CD4-positive, alpha-beta T cell (primary cell): ENCODE measurements at regions not wholly inside any gene's neighbourhood (a gene's known extent, or its start where the extent isn't known, plus 50 kb on each side); places are given as distances from the start of the nearest gene placed in this dataset.

Source experiments
- ATAC-seq: fragments of 200-7000 bp; cut with Tn5 transposase; one replicate; pipeline ENCODE4 v1.10.0; 2022; ENCODE audit warnings: mild to moderate bottlenecking; ENCODE audit not compliant: poor library complexity
- CTCF ChIA-PET: fragments of 350-600 bp; sonication (Branson Sonifier 250); formaldehyde crosslinking; loops from one replicate; lab custom pipeline; 2021; ENCODE audit warnings: antibody characterized with exemption, inconsistent platforms; lab: Charles Lee
- POLR2A ChIA-PET: fragments of 350-600 bp; sonication (Branson Sonifier 250); formaldehyde crosslinking; loops from one replicate; lab custom pipeline; 2021; ENCODE audit warnings: antibody characterized with exemption, inconsistent platforms; lab: Charles Lee
- DNase-seq, 14 experiments: peaks; one replicate each; pipeline ENCODE4 v3.0.0-alpha.2; 2013 to 2020; ENCODE audit warnings: mixed read lengths in 2 of 14
- H3K27ac ChIP-seq, 2 donors: one replicate each; pipeline versions ENCODE4 v1.5.1 to v1.7.0; 2013; ENCODE audit warnings: low read length in 2 of 2, low read depth in 1 of 2, mild to moderate bottlenecking in 1 of 2
- H3K27me3 ChIP-seq, 2 experiments: 1 replicate in 1 of 2; 2 replicates in 1 of 2; pipeline versions ENCODE4 v1.6.1 to v1.7.0; 2013; ENCODE audit warnings: low read length in 2 of 2, control low read depth in 1 of 2, mild to moderate bottlenecking in 1 of 2, moderate library complexity in 1 of 2; ENCODE audit not compliant: insufficient read depth in 2 of 2, control insufficient read depth in 1 of 2
- H3K36me3 ChIP-seq: one replicate; pipeline ENCODE4 v1.6.1; 2013; ENCODE audit warnings: low read length, control low read depth; ENCODE audit not compliant: insufficient read depth
- H3K4me1 ChIP-seq: one replicate; pipeline ENCODE4 v1.6.1; 2013; ENCODE audit warnings: low read length, control low read depth; ENCODE audit not compliant: insufficient read depth
- H3K4me3 ChIP-seq: one replicate; pipeline ENCODE4 v1.5.1; 2013; ENCODE audit warnings: mild to moderate bottlenecking, low read length, moderate library complexity
- H3K9me3 ChIP-seq, 2 experiments: 1 replicate in 1 of 2; 2 replicates in 1 of 2; pipeline versions ENCODE4 v1.6.1 to v1.7.0; 2013; ENCODE audit warnings: low read length in 2 of 2, mild to moderate bottlenecking in 2 of 2, control low read depth in 1 of 2, moderate library complexity in 1 of 2; ENCODE audit not compliant: control insufficient read depth in 1 of 2, insufficient read depth in 1 of 2
- H3K27ac Mint-ChIP-seq: one replicate; pipeline ENCODE4 v1.8.0; 2020; ENCODE audit warnings: mixed read lengths
- H3K27me3 Mint-ChIP-seq: one replicate; pipeline ENCODE4 v1.8.0; 2021; ENCODE audit warnings: mixed read lengths
- H3K36me3 Mint-ChIP-seq: one replicate; pipeline ENCODE4 v1.8.0; 2021; ENCODE audit warnings: low read depth, mixed read lengths
- H3K4me1 Mint-ChIP-seq: one replicate; pipeline ENCODE4 v1.8.0; 2021; ENCODE audit warnings: low read depth, mixed read lengths
- H3K4me3 Mint-ChIP-seq: one replicate; pipeline ENCODE4 v1.8.0; 2020; ENCODE audit warnings: mild to moderate bottlenecking, mixed read lengths
- H3K9me3 Mint-ChIP-seq: one replicate; pipeline ENCODE4 v1.8.0; 2020; ENCODE audit warnings: mixed read lengths
- intact Hi-C, 2 experiments: fragments of 100-400 bp; cut with DNase I in 1 of 2; cut with micrococcal nuclease in 1 of 2; formaldehyde crosslinking; loops; one replicate each; pipeline versions ENCODE4 v1.15.1 to v1.9.0; 2023 to 2025; cut with DNase I, micrococcal nuclease
- TF ChIP-seq, protein P1 (sequence below): fragments of 200-600 bp; IDR thresholded peaks from one replicate; pipeline ENCODE4 v1.8.0; 2022; ENCODE audit warnings: antibody characterized with exemption, mild to moderate bottlenecking

DNA sequence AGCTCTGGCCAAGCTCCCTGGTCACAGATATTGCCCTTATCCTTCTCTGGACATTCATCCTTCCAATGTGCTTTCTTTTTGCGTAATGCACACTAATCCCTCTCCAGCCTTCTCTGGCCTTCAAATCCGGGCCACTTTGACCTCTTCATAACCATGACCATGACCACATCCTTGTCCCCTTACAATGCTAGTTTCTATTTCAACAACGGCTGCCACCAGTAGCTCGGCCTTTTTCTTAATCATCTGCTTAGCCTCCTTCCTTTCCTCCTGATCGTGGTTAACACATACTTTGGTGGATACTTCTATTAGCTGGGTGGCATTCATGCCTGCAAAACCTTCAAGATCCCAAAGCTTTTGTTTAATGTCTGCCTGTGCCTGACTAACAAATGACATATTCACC, 264.4 kb upstream of the RBMY1B start:
- Mint-ChIP-seq H3K4me3 (peak overlapping the region; percentile 27), H3K36me3 (peaks cover 18% of the 10 kb centered on the region), H3K27ac (peak overlapping the region; percentile 97), H3K9me3 (no peaks in the 10 kb centered on the region), H3K4me1 (peaks cover 64% of the 10 kb centered on the region), H3K27me3 (no peaks in the 10 kb centered on the region)
- no peak overlapping the region for H3K4me3 ChIP-seq
- no peaks in the 10 kb centered on the region for H3K27me3 ChIP-seq
- H3K27ac ChIP-seq: no peak overlapping the region
- H3K9me3 ChIP-seq: no peaks in the 10 kb centered on the region
- TF ChIP-seq, protein P1, sequence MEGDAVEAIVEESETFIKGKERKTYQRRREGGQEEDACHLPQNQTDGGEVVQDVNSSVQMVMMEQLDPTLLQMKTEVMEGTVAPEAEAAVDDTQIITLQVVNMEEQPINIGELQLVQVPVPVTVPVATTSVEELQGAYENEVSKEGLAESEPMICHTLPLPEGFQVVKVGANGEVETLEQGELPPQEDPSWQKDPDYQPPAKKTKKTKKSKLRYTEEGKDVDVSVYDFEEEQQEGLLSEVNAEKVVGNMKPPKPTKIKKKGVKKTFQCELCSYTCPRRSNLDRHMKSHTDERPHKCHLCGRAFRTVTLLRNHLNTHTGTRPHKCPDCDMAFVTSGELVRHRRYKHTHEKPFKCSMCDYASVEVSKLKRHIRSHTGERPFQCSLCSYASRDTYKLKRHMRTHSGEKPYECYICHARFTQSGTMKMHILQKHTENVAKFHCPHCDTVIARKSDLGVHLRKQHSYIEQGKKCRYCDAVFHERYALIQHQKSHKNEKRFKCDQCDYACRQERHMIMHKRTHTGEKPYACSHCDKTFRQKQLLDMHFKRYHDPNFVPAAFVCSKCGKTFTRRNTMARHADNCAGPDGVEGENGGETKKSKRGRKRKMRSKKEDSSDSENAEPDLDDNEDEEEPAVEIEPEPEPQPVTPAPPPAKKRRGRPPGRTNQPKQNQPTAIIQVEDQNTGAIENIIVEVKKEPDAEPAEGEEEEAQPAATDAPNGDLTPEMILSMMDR: no peak
- peaks cover 62% of the 10 kb centered on the region for H3K4me1 ChIP-seq
- H3K36me3 ChIP-seq: no peaks in the 10 kb centered on the region
- intact Hi-C loops: loop anchor here in 1 of 2 experiments (5.0 kb wide), 1 partner anchor 109 kb away; no protein-coding TSS in a partner anchor
- ATAC-seq (no peak), DNase-seq (peak in 1 of 14 experiments; percentile 48)
- ChIA-PET CTCF (no interaction called here), POLR2A (interaction anchor here (1.2 kb wide), 1 partner anchor 14 kb away, joined by 3 read pairs; no protein-coding TSS in a partner anchor)

DNA sequence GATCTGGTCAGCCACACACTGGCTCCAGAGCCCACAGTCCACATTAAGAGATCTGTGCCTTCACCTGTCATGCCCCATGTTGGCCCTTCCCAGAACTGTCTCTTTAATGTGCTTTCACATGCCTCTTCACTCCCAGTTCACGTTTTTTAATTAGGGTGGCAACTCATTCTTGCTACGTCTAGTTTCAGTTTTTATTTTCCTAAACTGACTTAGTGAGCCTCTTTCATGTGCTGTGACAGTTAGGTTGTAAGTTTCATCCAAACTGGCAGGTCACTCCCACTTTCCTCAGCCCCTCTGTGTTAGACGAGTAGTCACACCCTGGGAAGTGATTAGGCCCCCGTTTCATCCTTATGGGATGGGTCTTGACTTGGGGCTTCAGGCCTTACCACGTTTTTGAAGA, 262.5 kb upstream of the RBMY1B start:
- POLR2A ChIA-PET: interaction anchor here (2.8 kb wide), 1 partner anchor 8 kb away, joined by 18 read pairs; no protein-coding TSS in a partner anchor
- H3K27me3 Mint-ChIP-seq: no peaks in the 10 kb centered on the region
- H3K27ac ChIP-seq: peak overlapping the region; percentile 53 to 74
- H3K9me3 ChIP-seq: no peaks in the 10 kb centered on the region
- H3K4me1 Mint-ChIP-seq: peaks cover 60% of the 10 kb centered on the region
- H3K4me1 ChIP-seq: peaks cover 48% of the 10 kb centered on the region
- TF ChIP-seq, protein P1: no peak
- peak overlapping the region; percentile 59 for H3K4me3 Mint-ChIP-seq
- intact Hi-C loops: loop anchor here in 1 of 2 experiments (5.0 kb wide), 1 partner anchor 111 kb away; no protein-coding TSS in a partner anchor
- ATAC-seq (peak; percentile 33), DNase-seq (peak in 2 of 14 experiments; percentile 22 to 57)
- H3K27me3 ChIP-seq: no peaks in the 10 kb centered on the region
- peak overlapping the region; percentile 7 for H3K4me3 ChIP-seq
- H3K27ac Mint-ChIP-seq: peak overlapping the region; percentile 97
- CTCF ChIA-PET: no interaction called here
- no peaks in the 10 kb centered on the region for H3K9me3 Mint-ChIP-seq
- H3K36me3 ChIP-seq: no peaks in the 10 kb centered on the region
- H3K36me3 Mint-ChIP-seq: peaks cover 13% of the 10 kb centered on the region

DNA sequence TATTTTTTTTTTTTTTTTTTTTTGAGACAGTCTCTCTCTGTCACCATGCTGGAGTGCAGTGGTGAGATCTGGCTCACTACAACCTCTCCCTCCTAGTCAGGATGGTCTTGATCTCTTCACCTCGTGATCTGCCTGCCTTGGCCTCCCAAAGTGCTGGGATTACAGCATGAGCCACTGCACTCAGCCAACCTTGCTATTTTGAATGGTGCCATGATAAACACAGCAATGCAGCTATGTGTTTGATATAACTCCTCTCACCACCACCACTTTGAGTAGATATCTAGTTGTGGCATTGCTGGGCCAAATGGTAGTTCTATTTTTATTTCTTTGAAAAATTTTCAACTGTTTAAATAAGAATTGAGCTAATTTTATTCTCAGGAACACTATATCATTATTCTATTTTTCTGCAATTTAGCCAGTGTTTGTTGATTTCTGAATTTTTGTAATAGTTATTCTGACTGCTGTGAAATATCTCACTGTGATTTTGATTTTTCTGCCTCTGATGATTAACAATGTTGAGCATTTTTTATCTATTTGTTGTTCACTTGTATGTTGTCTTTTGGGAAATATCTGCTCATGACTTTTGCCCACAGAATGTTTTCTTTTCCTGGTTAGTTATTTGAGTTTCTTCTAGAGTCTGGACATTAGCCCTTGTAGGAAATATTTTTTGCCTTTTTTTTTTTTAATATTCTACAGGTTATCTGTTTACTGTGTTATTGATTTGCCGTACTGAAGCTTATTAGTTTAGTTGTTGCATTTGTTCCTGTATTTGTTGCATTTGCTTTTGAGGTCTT, 257.5 kb upstream of the RBMY1B start:
- H3K4me3 ChIP-seq: peak overlapping the region; percentile 52
- Mint-ChIP-seq H3K4me1 (peaks cover 66% of the 10 kb centered on the region), H3K4me3 (peak overlapping the region; percentile 71), H3K9me3 (no peaks in the 10 kb centered on the region), H3K27me3 (no peaks in the 10 kb centered on the region), H3K27ac (peak overlapping the region; percentile 90), H3K36me3 (peaks cover 14% of the 10 kb centered on the region)
- ATAC-seq (no peak), DNase-seq (no peak)
- intact Hi-C loops: loop anchor here in 1 of 2 experiments (2.0 to 10.0 kb wide), 2 partner anchors 13 to 229 kb away; no protein-coding TSS in a partner anchor
- no peaks in the 10 kb centered on the region for H3K27me3 ChIP-seq
- H3K27ac ChIP-seq: no peak overlapping the region
- no peaks in the 10 kb centered on the region for H3K9me3 ChIP-seq
- TF ChIP-seq, protein P1: no peak
- peaks cover 25% of the 10 kb centered on the region for H3K4me1 ChIP-seq
- no peaks in the 10 kb centered on the region for H3K36me3 ChIP-seq
- CTCF ChIA-PET: no interaction called here
- POLR2A ChIA-PET: interaction anchor here (0.8 to 3.4 kb wide), 6 partner anchors 10 to 116 kb away, joined by 3 to 11 read pairs (median 4); no protein-coding TSS in a partner anchor
